HepG2 (cell line): ENCODE measurements at regions not wholly inside any gene's neighbourhood (a gene's known extent, or its start where the extent isn't known, plus 50 kb on each side); places are given as distances from the start of the nearest gene placed in this dataset.
A peak's percentile ranks its signal among the peaks of the same experiment; 100 is the strongest.

Experiments used
- GTF3A ChIP-seq: sonication (generic); formaldehyde crosslinking; conservative IDR thresholded peaks from 2 replicates; pipeline ENCODE4 v1.4.0; 2020; ENCODE audit warnings: mild to moderate bottlenecking, missing genetic modification reagents
- POGZ ChIP-seq: sonication (generic); formaldehyde crosslinking; IDR thresholded peaks from 2 replicates; pipeline ENCODE4 v1.4.0; 2020; ENCODE audit warnings: mild to moderate bottlenecking, missing genetic modification reagents
- PRDM4 ChIP-seq: sonication (generic); formaldehyde crosslinking; IDR thresholded peaks from 2 replicates; pipeline ENCODE4 v1.9.0; 2021; ENCODE audit warnings: missing genetic modification reagents, borderline replicate concordance
- THAP11 ChIP-seq: IDR thresholded peaks from 2 replicates; pipeline ENCODE4 v1.6.1; 2016; ENCODE audit warnings: missing biosample characterization, missing genetic modification reagents
- TIGD3 ChIP-seq: sonication (generic); formaldehyde crosslinking; IDR thresholded peaks from 2 replicates; pipeline ENCODE4 v1.5.1; 2020; ENCODE audit warnings: mild to moderate bottlenecking, missing genetic modification reagents, borderline replicate concordance
- U2AF1 ChIP-seq: fragments of 200-400 bp; formaldehyde crosslinking; optimal IDR thresholded peaks from 2 replicates; pipeline ENCODE3; 2017; ENCODE audit warnings: mild to moderate bottlenecking, low read depth, low read length
- ZBTB20 ChIP-seq: sonication (generic); formaldehyde crosslinking; IDR thresholded peaks from 2 replicates; pipeline ENCODE4 v1.8.1; 2023; ENCODE audit warnings: missing genetic modification reagents, low read depth, mild to moderate bottlenecking, borderline replicate concordance
- ZGPAT ChIP-seq: IDR thresholded peaks from 2 replicates; pipeline ENCODE4 v1.6.1; 2016; ENCODE audit warnings: mild to moderate bottlenecking
- ZNF280B ChIP-seq: sonication (generic); formaldehyde crosslinking; IDR thresholded peaks from 2 replicates; pipeline ENCODE4 v1.5.0; 2020; ENCODE audit warnings: missing genetic modification reagents, mild to moderate bottlenecking, borderline replicate concordance
- ZNF331 ChIP-seq: sonication (generic); formaldehyde crosslinking; IDR thresholded peaks from 2 replicates; pipeline ENCODE4 v1.4.0; 2020; ENCODE audit warnings: missing genetic modification reagents
- ZNF354B ChIP-seq: sonication (generic); formaldehyde crosslinking; IDR thresholded peaks from 2 replicates; pipeline ENCODE4 v1.8.0; 2022; ENCODE audit warnings: mild to moderate bottlenecking, missing genetic modification reagents
- ZNF512 ChIP-seq: sonication (generic); formaldehyde crosslinking; IDR thresholded peaks from 2 replicates; pipeline ENCODE4 v1.4.0; 2020; ENCODE audit warnings: mild to moderate bottlenecking, missing genetic modification reagents
- ZNF660 ChIP-seq: sonication (generic); formaldehyde crosslinking; IDR thresholded peaks from 2 replicates; pipeline ENCODE4 v1.5.1; 2020; ENCODE audit warnings: mild to moderate bottlenecking, low read depth, missing genetic modification reagents, borderline replicate concordance
- ZNF670 ChIP-seq: sonication (generic); formaldehyde crosslinking; IDR thresholded peaks from 2 replicates; pipeline ENCODE4 v1.8.0; 2022; ENCODE audit warnings: mild to moderate bottlenecking, missing genetic modification reagents, borderline replicate concordance
- ZNF691 ChIP-seq: sonication (generic); formaldehyde crosslinking; IDR thresholded peaks from 2 replicates; pipeline ENCODE4 v1.4.0; 2020; ENCODE audit warnings: missing genetic modification reagents, low read depth, mild to moderate bottlenecking, borderline replicate concordance
- ZNF75D ChIP-seq: sonication (generic); formaldehyde crosslinking; IDR thresholded peaks from 2 replicates; pipeline ENCODE4 v1.8.1; 2023; ENCODE audit warnings: missing genetic modification reagents, mild to moderate bottlenecking, borderline replicate concordance
- ZNF772 ChIP-seq: sonication (generic); formaldehyde crosslinking; IDR thresholded peaks from 2 replicates; pipeline ENCODE4 v1.5.0; 2020; ENCODE audit warnings: mild to moderate bottlenecking, missing genetic modification reagents
- ZSCAN29 ChIP-seq: sonication (generic); formaldehyde crosslinking; conservative IDR thresholded peaks from 2 replicates; pipeline ENCODE4 v1.4.0; 2020; ENCODE audit warnings: mild to moderate bottlenecking, missing genetic modification reagents

- TF ChIP-seq ZNF691 (0 out of 2 replicates have a peak, but pooled peaks have one; percentile 16), ZNF512 (CRISPR knock-in tag) (no peak), ZNF670 (peak; percentile 87; the same call in 1 of the 2 replicates), TIGD3 (CRISPR knock-in tag) (no peak), ZNF280B (CRISPR knock-in tag) (peak; percentile 15; the same call in 1 of the 2 replicates), ZNF75D (CRISPR knock-in tag) (no peak), ZSCAN29 (CRISPR knock-in tag) (peak; percentile 43; the same call in 1 of the 2 replicates), ZNF331 (CRISPR knock-in tag) (0 out of 2 replicates have a peak, but pooled peaks have one; percentile 18), POGZ (peak; percentile 59), GTF3A (CRISPR knock-in tag) (no peak; the same call in 1 of the 2 replicates), ZNF772 (no peak; the same call in 1 of the 2 replicates), THAP11 (peak; percentile 81), U2AF1 (no peak), ZNF660 (CRISPR knock-in tag) (no peak), PRDM4 (CRISPR knock-in tag) (no peak), ZBTB20 (CRISPR knock-in tag) (no peak), ZNF354B (CRISPR knock-in tag) (no peak), ZGPAT (CRISPR knock-in tag) (peak; percentile 74)
These were observed 305.7 kb downstream of the TYW1 start (continued) for GRCh38 chr7:67302113-67303039.
